GM19468 (cell line): ENCODE measurements at regions not wholly inside any gene's neighbourhood (a gene's known extent, or its start where the extent isn't known, plus 50 kb on each side); places are given as distances from the start of the nearest gene placed in this dataset.

Experiments
- ATAC-seq: cut with Tn5 transposase; IDR thresholded peaks from one replicate; pipeline ENCODE4 v1.9.1; 2021; ENCODE audit warnings: mild to moderate bottlenecking, moderate library complexity, moderate number of reproducible peaks; ENCODE audit not compliant: unreplicated experiment; ENCODE audit errors: extremely low read depth

DNA sequence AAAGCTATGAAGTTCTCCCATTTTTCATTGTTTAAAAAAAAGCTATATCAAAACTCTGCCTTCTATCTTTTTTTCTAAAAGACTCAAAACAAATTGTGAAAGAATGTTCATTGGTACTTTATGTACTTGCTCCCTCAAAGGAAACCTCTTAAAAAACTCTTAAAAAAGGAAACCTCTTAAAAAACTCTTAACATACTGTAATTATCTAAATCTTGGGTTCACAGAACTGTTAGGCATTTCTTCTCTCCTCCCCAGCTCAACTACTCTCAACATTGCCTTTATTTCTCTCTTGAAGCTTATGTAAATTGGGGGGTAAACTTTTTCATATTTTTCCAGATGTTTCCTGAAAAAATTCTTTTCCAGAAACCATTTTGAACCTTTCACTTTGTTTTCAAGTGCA lies 330.5 kb upstream of the SLC39A10 start:
- no peak for ATAC-seq

DNA sequence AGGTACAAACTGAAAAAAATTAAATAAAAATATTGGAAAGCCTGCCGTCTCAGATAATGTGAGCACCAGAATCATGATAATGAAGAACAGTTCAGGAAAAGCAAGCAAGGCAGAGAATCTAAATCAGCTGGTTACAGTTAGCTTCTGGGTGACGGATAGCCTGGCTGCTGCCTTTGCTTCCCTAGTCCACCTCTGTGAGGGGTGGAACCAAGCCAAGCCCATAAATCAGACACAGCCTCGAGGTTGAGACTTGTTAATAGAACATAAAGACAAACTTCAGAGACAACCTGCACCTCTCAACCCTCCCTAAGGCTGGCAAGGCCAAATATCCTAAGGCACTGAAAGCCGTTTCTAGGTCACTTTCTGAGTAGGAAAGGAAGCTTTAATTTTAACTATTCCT lies 334.7 kb upstream of the SLC39A10 start:
- ATAC-seq, result no peak

DNA sequence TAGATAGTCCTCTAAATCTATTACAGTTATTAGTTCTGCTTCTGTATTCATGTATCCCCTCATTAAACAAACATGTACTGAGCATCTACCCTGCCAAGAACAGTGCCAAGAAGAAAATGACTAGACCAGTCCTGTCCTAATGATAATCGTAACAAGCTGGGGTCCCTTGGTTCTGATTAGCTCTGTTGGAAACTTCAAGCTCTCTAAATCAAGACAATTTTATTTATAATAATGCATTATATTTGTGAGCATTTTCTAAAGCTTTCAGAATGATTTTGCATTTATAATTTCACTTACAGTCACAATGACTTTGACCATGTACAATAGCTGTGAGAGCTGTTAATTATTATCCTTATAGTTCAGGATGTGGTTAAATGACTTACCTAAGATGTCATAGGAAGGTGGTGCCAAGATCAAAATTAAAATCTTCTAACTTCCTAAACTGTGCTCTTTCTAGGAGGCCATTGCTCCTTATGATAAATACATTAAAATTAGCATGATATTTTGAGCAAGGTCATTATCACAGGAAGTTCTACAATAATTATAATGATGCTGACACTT lies 336.5 kb upstream of the SLC39A10 start:
- ATAC-seq, result peak; percentile 70

DNA sequence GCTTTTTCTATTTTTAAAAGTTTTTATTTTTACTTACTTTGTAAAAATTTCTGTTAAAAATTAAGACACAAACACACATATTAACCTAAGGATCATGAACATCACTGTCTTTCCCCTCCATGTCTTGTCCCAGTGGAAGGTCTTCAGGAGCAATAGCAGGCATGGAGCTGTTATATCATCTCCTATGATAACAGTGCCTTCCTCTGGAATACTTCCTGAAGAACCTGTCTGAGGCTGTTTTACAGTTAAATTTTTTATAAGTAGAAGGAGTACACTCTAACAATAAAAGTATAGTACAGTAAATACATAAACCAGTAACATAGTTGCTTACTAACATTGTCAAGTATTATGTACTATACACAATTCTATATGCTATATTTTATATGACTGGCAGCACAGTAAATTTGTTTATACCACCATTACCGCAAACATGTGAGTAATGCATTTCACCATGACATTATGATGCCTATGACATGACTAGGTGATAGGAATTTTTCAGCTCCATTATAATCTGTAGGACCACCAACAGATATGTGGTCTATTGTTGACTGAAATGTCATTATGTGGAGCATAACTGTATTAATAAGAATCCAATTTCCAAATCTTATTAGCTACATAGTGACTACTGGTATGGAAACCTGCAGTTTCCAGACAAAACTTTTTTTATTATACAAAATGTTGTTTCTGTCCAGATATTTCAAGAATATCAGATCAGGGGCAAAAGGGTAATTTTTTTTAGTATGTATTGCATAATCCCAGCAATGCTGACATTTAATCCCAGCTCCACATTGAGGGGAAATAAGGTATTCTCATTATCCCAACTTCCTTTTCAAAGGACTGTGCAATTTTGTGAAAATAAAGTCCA lies 337.2 kb upstream of the SLC39A10 start:
- no peak for ATAC-seq

DNA sequence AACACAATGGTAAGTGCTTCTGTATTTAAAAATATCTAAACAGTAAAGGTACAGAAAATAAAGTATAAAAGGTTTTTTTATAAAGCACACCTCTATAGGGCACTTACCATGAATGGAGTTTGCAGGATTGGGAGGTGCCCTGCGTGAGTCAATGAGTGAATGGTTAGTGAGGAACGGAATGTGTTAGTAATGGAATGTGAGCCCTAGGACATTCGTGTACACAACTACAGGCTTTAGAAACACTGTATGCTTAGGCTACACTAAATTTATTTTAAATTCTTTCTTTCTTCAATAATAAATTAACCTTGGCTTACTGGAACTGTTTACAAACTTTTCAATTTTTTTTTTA lies 337.9 kb upstream of the SLC39A10 start:
- no peak for ATAC-seq

DNA sequence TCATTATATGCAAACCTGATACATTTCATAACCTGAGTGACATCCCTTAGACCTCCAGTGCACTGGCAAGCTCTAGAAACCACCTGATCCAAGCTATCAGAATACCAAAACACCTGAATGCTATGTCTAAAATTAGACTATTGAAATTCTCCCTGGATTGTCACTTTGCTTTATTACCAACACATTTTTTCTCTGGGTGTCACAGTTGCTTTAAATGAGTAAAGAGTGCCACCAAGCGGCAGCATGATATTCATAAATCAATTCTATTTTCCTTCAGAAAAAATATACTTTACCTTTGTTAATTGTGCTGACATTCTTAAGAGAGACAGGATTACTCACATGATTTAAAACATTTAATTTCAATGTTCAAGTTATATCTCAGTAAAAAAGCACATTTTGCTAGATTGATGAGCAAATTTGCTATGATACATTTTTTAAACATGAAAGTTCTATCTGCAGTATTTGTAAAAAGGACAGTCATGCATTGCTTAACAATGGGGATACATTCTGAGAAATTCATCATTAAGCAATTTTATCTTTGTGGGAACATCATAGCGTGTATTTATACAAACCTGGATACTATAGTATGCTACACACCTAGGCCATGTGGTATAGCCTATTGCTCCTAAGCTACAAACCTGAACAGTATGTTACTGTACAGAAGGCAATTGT lies 338.4 kb upstream of the SLC39A10 start:
- no peak for ATAC-seq

DNA sequence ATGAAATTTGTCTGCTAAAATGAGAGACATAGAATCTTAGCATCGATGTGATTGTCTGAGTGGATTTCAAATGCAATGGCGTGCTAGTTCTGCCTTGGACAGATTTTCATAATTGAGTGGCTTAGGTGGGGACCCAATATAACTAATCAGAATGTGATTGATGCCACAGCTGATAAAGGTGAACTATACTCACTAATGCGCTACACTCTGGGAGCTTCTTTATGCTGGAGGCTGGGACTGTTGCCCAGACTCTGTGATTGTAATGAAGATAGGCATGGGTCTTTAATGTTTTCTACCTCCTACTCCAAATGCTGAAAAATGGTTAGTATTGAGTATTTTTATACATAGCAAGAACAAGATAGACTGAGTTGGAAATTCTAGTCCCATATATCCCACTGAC lies 339.5 kb upstream of the SLC39A10 start:
- ATAC-seq, result no peak

DNA sequence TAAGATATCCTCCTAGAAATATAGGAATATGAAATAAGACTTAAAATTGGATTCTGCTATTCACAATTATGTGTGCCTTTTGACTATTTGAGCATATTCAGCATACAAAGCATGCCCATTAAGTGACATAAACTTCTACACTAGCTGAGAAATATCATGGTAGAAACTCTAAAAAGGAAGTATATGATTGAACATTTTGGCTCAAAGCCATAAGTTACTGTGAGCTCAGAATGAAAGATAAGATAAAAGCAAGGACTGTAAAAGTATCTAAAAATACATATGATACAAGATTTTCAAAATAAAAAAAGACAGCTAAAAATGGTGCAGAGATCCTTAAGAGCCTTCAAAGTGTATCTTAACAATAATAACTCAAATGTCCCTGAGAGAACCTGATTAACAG lies 340.5 kb upstream of the SLC39A10 start:
- ATAC-seq, result no peak

DNA sequence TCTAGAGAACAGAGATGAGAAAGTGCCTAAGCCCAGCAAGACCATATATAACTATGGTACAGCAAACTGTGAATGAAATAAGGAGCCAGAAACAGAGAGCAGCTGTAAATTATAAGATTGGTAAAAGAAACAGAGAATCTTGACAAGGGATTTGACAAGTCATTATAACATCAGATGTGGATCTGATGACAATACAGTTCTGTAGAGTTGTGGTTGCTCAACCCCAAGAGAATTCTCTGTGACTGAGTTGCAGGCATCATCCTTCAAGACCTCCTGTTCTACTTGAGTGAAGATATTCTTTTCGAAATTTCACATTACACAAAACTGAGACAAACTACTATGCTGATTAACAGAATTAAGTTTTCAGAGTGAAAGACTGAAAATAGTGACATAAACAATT lies 343.1 kb upstream of the SLC39A10 start:
- ATAC-seq, result peak; percentile 54

DNA sequence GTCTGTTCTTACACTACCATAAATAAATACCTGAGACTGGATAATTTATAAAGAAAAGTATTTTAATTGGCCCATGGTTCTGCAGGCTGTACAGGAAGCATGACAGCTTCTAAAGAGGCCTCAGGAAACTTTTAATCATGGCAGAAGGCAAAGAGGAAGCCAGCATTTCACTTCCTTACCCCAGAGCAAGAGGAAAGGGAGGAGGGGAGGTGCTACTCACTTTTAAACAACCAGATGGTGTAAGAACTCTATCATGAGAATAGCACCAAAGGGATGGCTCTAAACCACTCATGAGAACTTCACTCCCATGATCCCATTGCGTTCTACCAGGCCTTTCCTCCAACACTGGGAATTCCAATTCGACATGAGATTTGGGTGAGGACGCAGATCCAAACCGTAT lies 344.4 kb upstream of the SLC39A10 start:
- no peak for ATAC-seq

DNA sequence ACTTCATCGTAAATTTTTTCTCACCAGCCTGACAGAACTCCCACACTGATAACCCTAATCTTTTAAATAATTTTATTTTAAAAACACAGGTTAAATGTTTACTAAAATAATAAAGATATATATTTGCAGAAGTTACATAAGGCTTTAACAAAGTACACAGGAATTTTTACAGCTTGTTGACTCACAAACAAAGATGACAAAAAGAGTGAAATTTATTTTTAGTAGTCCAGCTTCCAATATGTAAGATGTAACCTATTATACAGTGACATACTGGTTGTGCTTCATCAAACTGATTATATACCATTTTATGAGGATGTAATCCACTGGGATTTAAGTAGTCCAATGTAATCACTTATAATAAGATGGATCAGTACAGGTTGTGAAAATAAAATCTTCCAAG lies 348.9 kb upstream of the SLC39A10 start:
- ATAC-seq, result no peak

DNA sequence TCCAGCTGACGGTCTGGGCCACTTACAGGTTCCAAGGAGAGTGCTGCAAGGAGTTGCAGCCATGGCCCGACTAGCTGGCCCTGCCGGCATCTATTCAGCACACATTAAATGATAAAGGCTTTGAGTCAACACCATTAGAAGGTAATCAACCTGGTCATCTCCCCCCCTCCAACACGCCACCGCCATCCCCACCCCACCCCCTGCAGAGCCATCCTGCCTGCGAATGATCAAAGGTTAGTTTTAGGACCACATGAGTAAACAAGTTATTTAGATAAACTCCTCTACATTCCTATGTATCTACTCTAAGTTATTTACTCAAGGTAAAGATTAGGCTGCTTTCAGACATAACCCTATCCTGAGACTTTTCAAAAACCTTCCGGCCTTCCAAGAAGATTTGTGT lies 349.3 kb upstream of the SLC39A10 start:
- no peak for ATAC-seq

DNA sequence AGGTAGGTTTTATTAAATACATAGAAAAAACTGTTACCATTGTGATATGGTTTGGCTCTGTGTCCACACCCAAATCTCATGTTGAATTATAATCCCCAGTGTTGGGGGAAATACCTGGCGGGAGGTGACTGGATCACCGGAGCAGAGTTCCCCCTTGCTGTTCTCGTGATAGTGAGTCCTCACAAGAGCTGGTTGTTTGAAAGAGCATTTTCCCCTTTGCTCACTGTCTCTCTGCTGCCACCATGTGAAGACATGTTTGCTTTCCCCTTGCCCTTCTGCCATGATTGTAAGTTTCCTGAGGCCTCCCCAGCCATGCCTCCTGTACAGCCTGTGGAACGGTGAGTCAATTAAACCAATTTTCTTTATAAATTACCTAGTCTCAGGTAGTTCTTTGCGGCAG lies 352.7 kb upstream of the SLC39A10 start:
- no peak for ATAC-seq

DNA sequence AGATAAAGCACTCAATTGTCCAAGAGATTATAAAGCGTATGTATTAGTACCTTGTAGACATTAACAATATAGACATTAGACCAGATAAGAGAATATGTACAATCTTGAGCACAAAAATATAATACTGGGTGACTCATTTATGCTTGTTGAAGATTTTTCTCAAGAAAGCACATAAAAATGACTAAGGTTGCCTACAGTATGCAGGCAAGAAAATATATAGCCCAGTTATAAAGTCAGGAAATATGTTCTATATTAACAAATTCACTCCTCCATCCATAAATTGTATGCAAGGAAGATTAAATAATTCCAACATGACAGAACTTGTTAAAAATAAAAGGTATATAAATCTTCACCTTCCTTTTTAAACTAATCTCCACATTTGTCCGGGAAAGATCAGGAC lies 356.4 kb upstream of the SLC39A10 start:
- ATAC-seq, result no peak

DNA sequence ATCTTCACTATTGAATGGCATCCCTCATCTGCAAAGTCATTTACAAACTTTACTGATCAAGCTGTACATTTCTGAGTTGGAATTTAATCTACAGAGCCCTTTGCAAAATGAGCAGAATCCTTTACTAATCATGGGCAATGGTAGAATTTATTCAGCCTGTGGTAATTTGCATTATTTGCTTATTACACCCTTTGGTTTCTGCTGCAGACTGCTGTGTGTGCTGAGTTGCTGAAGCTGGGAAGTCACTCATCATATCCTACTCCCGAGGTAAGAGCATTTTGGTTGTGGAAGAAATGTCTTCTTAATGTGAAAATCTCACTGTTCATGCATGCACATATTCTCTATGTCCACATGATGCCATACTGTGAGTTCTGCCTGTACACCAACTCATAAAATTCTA lies 357.4 kb upstream of the SLC39A10 start:
- no peak for ATAC-seq

DNA sequence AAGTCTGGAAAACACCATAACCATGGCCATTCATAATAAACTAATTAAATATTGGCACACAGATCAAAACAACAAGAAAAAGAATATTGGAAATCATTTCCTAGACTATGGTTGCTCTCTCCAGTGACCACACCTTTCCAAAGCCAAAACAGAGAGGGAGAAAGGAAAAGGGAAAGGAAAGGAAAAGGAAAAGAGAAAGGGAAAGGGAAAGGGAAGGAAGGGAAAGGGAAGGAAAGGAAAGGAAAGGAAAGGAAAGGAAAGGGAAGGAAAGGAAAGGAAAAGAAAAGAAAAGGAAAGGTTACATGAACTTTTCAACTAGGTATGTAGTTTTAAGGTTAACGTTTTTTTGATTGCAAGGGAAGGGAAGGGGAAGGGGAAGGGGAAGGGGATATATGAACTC lies 360.5 kb upstream of the SLC39A10 start:
- ATAC-seq, result no peak

DNA sequence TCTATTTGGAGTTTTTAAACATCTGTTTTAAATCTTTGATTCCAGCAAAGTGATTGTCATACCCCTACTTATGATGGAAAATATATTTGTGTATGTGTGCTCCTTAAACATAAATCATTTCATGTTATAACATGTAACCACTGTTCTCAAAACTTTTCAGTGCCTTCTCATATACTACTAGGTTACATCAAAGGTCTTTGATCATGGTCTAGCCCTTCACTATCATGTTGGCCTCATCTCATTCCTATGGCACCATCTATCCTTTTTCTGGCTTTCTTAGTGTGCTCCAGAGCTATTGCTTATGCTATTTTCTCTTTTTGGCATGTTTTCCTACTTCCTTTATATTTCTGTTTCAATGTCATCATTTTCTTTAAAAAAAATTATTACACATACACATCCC lies 367.9 kb upstream of the SLC39A10 start:
- ATAC-seq, result no peak

DNA sequence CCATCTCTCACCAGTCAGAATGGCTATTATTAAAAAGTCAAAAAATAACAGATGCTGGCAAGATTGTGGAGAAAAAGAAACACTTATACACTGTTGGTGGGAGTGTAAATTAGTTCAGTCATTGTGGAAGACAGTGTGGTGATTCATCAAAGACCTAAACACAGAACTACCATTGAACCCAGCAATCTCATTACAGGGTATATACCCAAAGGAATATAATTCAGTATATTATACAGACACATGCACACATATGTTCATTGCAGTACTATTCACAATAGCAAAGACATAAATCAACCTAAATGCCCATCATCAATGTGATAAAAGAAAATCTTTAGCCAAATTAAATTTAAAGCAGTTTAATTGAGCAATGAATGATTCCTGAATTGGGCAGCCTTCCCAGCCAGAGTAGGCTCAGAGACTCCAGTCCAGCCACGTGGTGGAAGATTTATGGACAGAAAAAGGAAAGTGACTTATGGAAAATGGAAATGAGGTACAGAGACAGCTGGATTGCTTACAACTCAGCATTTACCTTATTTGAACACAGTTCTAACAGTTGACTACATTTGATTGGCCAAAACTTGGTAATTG lies 377.1 kb upstream of the SLC39A10 start:
- ATAC-seq, result no peak

DNA sequence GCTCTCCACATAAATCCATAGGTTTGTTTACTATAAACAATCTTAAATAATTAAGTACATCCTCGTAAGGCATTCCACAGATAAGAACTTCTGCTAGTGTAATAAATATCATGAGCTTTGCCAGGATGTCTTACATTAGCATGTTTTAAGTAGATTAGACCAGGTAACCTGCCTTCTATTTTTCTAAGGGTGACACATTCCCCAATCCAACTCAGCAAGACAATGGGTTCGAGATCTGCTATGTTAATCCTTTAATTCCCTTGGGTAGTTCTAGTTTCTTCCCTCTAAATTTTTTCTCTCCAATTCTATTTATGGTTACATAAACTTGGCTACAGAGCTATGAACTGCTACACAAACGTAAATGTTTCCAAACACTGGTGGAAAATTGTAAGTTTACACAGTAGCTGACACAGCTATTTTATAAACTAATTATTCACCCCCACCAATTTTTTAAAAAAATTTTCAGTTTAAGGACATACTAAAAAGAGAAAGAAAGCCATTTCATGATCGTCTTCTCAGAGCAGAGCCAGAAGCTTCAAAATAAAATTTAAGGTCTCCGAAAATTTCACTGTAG lies 386.5 kb upstream of the SLC39A10 start:
- ATAC-seq, result no peak

DNA sequence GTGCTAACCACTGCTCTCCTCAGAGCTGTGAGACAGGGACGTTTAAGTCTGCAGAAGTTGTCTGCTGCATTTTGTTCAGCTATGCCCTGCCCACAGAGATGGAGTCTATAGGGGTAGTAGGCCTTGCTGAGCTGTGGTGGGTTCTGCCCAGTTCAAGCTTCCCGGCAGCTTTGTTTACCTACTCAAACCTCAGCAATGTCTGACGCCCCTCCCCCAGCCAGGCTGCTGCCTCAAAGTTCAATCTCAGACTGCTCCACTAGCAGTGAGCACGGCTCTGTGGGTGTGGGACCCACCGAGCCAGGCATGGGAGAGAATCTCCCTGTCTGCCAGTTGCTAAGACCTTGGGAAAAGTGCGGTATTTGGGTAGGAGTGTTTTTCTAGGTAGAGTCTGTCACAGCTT lies 387.8 kb upstream of the SLC39A10 start:
- no peak for ATAC-seq

DNA sequence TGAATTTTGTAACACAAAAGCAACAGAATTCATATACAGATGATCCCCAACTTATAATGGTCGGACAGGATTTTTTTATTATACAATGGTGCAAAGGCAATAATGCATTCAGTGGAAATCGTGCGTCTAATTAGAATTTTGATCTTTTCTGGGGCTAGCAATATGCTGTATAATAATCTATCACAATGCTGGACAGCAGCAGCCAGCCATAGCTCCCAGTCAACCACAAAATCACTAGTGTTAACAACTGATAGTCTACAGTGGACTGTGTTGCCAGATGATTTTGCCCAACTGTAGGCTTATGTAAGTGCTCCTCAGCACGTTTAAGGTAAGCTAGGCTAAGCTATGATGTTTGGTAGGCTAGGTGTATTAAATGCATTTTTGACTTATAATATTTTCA lies 399.0 kb upstream of the SLC39A10 start:
- no peak for ATAC-seq
